ENCODE measurements at regions not wholly inside any gene's neighbourhood (a gene's known extent, or its start where the extent isn't known, plus 50 kb on each side); places are given as distances from the start of the nearest gene placed in this dataset.

- Histone ChIP-seq H3K9ac (ENCODE audit: low read length) (no peak overlapping the region), H4K20me1 (ENCODE audit: insufficient read depth) (no peaks in the 10 kb centered on the region), H3K36me3 (ENCODE audit: insufficient read depth, low read length) (no peaks in the 10 kb centered on the region), H3K9me3 (ENCODE audit: low read length) (no peaks in the 10 kb centered on the region), H3K79me2 (replicated peaks; ENCODE audit: insufficient read depth, low read length) (no peaks in the 10 kb centered on the region), H3F3A (ENCODE audit: insufficient read depth, low read length, poor library complexity, severe bottlenecking) (no peaks in the 10 kb centered on the region), H3K4me3 (ENCODE audit: low read length) (no peak overlapping the region), H3K4me2 (ENCODE audit: low read length) (no peak overlapping the region), H3K27me3 (ENCODE audit: insufficient read depth, low read depth, low read length) (no peaks in the 10 kb centered on the region), H3K9me2 (ENCODE audit: insufficient read depth, low read length) (no peaks in the 10 kb centered on the region), H3K27ac (ENCODE audit: low read length) (no peak overlapping the region), H2AFZ (ENCODE audit: low read depth, low read length) (no peak overlapping the region)
- TF ChIP-seq CTCF (IDR thresholded peaks at IDR 0.05; ENCODE audit: poor library complexity, severe bottlenecking) (no peak), EP300 (conservative IDR thresholded peaks at IDR 0.05; ENCODE audit: poor library complexity, severe bottlenecking) (no peak), RAD21 (conservative IDR thresholded peaks at IDR 0.05) (no peak), SMC3 (conservative IDR thresholded peaks at IDR 0.05; ENCODE audit: poor library complexity) (no peak)
Observed at GRCh38 chr20:4545526-4545925, 140.7 kb upstream of the PRNP start.

- Histone ChIP-seq H3K27ac (ENCODE audit: low read length) (no peak overlapping the region), H2AFZ (ENCODE audit: low read depth, low read length) (no peak overlapping the region), H3K9me2 (ENCODE audit: insufficient read depth, low read length) (no peaks in the 10 kb centered on the region), H3F3A (ENCODE audit: insufficient read depth, low read length, poor library complexity, severe bottlenecking) (no peaks in the 10 kb centered on the region), H3K9me3 (ENCODE audit: low read length) (no peaks in the 10 kb centered on the region), H3K27me3 (ENCODE audit: insufficient read depth, low read depth, low read length) (no peaks in the 10 kb centered on the region), H3K9ac (ENCODE audit: low read length) (no peak overlapping the region), H3K4me3 (ENCODE audit: low read length) (no peak overlapping the region), H3K4me2 (ENCODE audit: low read length) (no peak overlapping the region), H3K36me3 (ENCODE audit: insufficient read depth, low read length) (no peaks in the 10 kb centered on the region), H3K79me2 (replicated peaks; ENCODE audit: insufficient read depth, low read length) (no peaks in the 10 kb centered on the region), H4K20me1 (ENCODE audit: insufficient read depth) (no peaks in the 10 kb centered on the region)
- TF ChIP-seq RAD21 (conservative IDR thresholded peaks at IDR 0.05) (no peak), SMC3 (conservative IDR thresholded peaks at IDR 0.05; ENCODE audit: poor library complexity) (no peak), EZH2 (IDR thresholded peaks at IDR 0.05; ENCODE audit: borderline replicate concordance, insufficient read depth, low read length, poor library complexity, severe bottlenecking) (no peak), MXI1 (conservative IDR thresholded peaks at IDR 0.05; ENCODE audit: poor library complexity, severe bottlenecking) (no peak), POLR2AphosphoS5 (IDR thresholded peaks at IDR 0.05) (no peak), CTCF (IDR thresholded peaks at IDR 0.05; ENCODE audit: poor library complexity, severe bottlenecking) (no peak), TAF1 (IDR thresholded peaks at IDR 0.05; ENCODE audit: low read depth) (no peak), EP300 (conservative IDR thresholded peaks at IDR 0.05; ENCODE audit: poor library complexity, severe bottlenecking) (no peak), REST (IDR thresholded peaks at IDR 0.05; ENCODE audit: borderline replicate concordance) (no peak)
Observed at GRCh38 chr20:4544765-4545164, 141.5 kb upstream of the PRNP start.
